Tibial nerve (tissue), 4 donors: ENCODE measurements at regions not wholly inside any gene's neighbourhood (a gene's known extent, or its start where the extent isn't known, plus 50 kb on each side); places are given as distances from the start of the nearest gene placed in this dataset.

ENCODE experiments used
- DNase-seq, 2 donors: peaks; one replicate each; pipeline ENCODE4 v3.0.0-alpha.2; 2019; ENCODE audit warnings: low spot score in 2 of 2
- H3K27ac ChIP-seq, 4 donors: fragments of 200-600 bp; sonication (generic) in 3 of 4; one replicate each; pipeline ENCODE4 v1.5.1; 2017 to 2019; ENCODE audit warnings: mild to moderate bottlenecking in 1 of 4
- H3K27me3 ChIP-seq, 2 donors: fragments of 200-600 bp; sonication (generic) in 1 of 2; one replicate each; pipeline versions ENCODE4 v1.5.1 to v1.6.0; 2017 to 2019
- H3K36me3 ChIP-seq, 3 donors: fragments of 200-600 bp; sonication (generic); one replicate each; pipeline ENCODE4 v1.5.1; 2018 to 2019
- H3K4me1 ChIP-seq, 4 donors: fragments of 200-600 bp; sonication (generic) in 3 of 4; one replicate each; pipeline ENCODE4 v1.5.1; 2017 to 2019
- H3K4me3 ChIP-seq, 4 donors: fragments of 200-600 bp; sonication (generic) in 3 of 4; one replicate each; pipeline ENCODE4 v1.5.1; 2017 to 2019; ENCODE audit warnings: mild to moderate bottlenecking in 1 of 4, moderate library complexity in 1 of 4
- H3K9me3 ChIP-seq, 4 donors: fragments of 200-600 bp; sonication (generic) in 3 of 4; one replicate each; pipeline ENCODE4 v1.5.1; 2017 to 2019
- EP300 ChIP-seq, 2 donors: sonication (generic); formaldehyde crosslinking; IDR thresholded peaks; one replicate each; pipeline ENCODE4 v1.6.1; 2017; ENCODE audit warnings: antibody characterized with exemption in 2 of 2, mild to moderate bottlenecking in 1 of 2
- POLR2A ChIP-seq, 2 donors: fragments of 450-650 bp; IDR thresholded peaks; one replicate each; pipeline ENCODE4 v1.6.1; 2017; ENCODE audit warnings: antibody characterized with exemption in 2 of 2, mild to moderate bottlenecking in 2 of 2, moderate library complexity in 2 of 2
- WGBS, 2 donors: methylation state at CpG; one replicate each; pipeline ENCODE4 v1.1.5; 2018; 5-methylcytosine and 5-hydroxymethylcytosine counted together
- TF ChIP-seq, protein P1 (sequence below), 5 experiments: fragments of 200-600 bp in 3 of 5; fragments of 450-650 bp in 2 of 5; sonication (generic) in 3 of 5; IDR thresholded peaks; one replicate each; pipeline ENCODE4 v1.5.1; 2016 to 2019; ENCODE audit warnings: antibody characterized with exemption in 5 of 5, mild to moderate bottlenecking in 3 of 5, moderate library complexity in 2 of 5

- H3K27ac ChIP-seq = no peak overlapping the region
- 81 to 84% methylated on average over 11 to 16 of the region's 20 CpGs for WGBS, 2 donors
- TF ChIP-seq POLR2A (IDR thresholded peaks at IDR 0.05) (no peak), EP300 (IDR thresholded peaks at IDR 0.05) (no peak)
- TF ChIP-seq, protein P1, sequence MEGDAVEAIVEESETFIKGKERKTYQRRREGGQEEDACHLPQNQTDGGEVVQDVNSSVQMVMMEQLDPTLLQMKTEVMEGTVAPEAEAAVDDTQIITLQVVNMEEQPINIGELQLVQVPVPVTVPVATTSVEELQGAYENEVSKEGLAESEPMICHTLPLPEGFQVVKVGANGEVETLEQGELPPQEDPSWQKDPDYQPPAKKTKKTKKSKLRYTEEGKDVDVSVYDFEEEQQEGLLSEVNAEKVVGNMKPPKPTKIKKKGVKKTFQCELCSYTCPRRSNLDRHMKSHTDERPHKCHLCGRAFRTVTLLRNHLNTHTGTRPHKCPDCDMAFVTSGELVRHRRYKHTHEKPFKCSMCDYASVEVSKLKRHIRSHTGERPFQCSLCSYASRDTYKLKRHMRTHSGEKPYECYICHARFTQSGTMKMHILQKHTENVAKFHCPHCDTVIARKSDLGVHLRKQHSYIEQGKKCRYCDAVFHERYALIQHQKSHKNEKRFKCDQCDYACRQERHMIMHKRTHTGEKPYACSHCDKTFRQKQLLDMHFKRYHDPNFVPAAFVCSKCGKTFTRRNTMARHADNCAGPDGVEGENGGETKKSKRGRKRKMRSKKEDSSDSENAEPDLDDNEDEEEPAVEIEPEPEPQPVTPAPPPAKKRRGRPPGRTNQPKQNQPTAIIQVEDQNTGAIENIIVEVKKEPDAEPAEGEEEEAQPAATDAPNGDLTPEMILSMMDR (IDR thresholded peaks at IDR 0.05) = no peak
- H3K9me3 ChIP-seq = peaks cover 0 to 26% (median 5%) of the 10 kb centered on the region in 4 donors
- no peak for DNase-seq
- no peaks in the 10 kb centered on the region for H3K36me3 ChIP-seq
- peaks cover 0 to 19% (median 12%) of the 10 kb centered on the region in 4 donors for H3K4me1 ChIP-seq
- H3K4me3 ChIP-seq = no peak overlapping the region
- no peaks in the 10 kb centered on the region for H3K27me3 ChIP-seq
These were observed 99.2 kb downstream of the PDGFA start for GRCh38 chr7:420142-421093.

DNA sequence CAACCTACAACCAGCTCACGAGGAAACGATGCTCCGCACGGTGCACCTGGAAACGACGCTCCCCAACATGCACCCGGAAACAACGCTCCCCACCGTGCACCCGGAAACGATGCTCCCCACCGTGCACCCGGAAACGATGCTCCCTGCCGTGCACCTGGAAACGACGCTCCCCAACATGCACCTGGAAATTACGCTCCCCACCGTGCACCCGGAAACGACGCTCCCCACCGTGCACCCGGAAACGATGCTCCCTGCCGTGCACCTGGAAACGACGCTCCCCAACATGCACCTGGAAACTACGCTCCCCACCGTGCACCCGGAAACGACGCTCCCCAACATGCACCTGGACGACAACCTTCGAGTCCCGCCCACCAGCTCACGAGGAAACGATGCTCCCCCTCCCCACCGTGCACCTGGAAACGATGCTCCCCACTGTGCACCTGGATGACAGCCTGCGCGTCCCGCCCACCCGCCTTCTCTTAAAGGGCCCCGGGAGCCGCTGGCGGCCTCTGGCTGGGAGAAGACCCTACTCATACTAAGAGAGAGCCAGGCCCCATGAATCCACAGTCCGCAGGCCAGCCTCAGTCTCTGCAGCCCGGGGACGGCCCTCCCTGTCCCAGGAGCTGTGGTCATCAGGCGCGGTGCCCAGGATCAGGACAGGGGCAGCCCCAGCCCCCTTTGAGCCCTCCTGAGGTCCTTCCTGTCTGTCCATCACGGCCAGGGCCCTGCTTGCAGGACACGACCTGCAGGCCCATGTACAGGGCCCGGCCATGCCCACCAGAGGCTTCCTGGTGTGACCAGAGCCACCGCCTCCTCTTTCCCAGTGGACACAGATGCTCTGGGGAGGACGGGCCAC, 98.3 kb downstream of the PDGFA start:
- peaks cover 0 to 26% (median 5%) of the 10 kb centered on the region in 4 donors for H3K9me3 ChIP-seq
- no peak overlapping the region for H3K4me3 ChIP-seq
- 69 to 76% methylated on average over 55 to 56 of the region's 57 CpGs for WGBS, 2 donors
- no peaks in the 10 kb centered on the region for H3K27me3 ChIP-seq
- H3K27ac ChIP-seq = no peak overlapping the region
- no peak for DNase-seq
- H3K36me3 ChIP-seq = no peaks in the 10 kb centered on the region
- TF ChIP-seq EP300 (IDR thresholded peaks at IDR 0.05) = no peak
- TF ChIP-seq, protein P1 (IDR thresholded peaks at IDR 0.05) = no peak
- TF ChIP-seq POLR2A (IDR thresholded peaks at IDR 0.05) = no peak
- peaks cover 0 to 26% (median 18%) of the 10 kb centered on the region in 4 donors for H3K4me1 ChIP-seq

DNA sequence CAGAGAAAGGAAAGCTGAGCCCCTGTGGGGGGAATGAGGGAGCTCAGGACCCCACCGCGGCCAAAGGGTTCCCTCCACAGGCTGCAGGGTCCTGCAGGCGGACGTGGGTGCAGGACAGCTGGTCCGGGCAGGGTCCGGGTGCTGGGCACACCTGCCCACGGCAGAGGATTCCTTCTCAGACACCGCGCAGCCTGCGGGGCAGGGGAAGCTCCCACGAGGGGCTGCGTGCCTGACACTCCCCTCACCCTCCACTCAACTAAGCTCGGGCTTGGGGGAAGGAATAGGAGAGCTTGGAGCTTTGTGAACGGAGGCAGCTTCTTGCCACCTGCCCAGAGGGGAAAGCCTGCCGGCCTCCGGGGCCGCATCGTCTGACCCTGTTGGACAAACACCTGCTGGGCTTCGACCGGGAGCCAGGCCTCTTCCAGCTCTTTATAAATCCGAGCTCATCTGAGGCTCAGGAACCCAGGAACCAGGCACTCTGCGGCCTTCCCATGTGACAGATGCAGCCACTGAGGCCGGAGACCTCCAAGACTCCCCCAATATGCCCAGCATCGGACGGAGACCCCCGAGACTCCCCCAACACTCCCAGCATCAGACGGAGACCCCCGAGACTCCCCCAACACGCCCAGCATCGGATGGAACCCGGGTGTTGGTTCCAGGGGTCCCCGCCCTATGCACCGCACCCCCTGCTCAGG, 97.3 kb downstream of the PDGFA start:
- peaks cover 0 to 18% (median 4%) of the 10 kb centered on the region in 4 donors for H3K9me3 ChIP-seq
- peaks cover 0 to 26% (median 18%) of the 10 kb centered on the region in 4 donors for H3K4me1 ChIP-seq
- no peak overlapping the region for H3K4me3 ChIP-seq
- H3K27ac ChIP-seq = no peak overlapping the region
- WGBS, 2 donors = 87 to 89% methylated on average over 23 to 33 of the region's 33 CpGs
- H3K27me3 ChIP-seq = no peaks in the 10 kb centered on the region
- TF ChIP-seq, protein P1 (IDR thresholded peaks at IDR 0.05) = no peak
- TF ChIP-seq EP300 (IDR thresholded peaks at IDR 0.05) = no peak
- TF ChIP-seq POLR2A (IDR thresholded peaks at IDR 0.05) = no peak
- no peak for DNase-seq
- H3K36me3 ChIP-seq = no peaks in the 10 kb centered on the region

DNA sequence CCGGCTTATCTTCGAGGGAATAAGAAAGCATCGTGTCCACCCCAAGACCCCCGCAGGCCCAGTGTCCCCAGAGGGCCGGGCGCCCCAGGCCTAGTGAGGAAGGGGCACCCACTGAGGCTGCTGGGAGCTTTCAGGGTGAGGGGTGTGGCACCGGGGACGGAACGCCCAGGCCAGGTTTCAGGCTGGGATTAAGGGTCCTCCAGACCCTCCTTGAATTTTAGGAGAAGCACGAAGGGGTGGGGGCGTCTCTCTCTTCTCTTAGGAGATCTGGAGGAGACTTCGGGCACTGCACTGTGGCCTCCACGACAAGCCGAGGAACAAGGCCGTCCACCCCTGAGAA, 96.8 kb downstream of the PDGFA start:
- TF ChIP-seq POLR2A (IDR thresholded peaks at IDR 0.05) (no peak), EP300 (IDR thresholded peaks at IDR 0.05) (no peak)
- TF ChIP-seq, protein P1 (IDR thresholded peaks at IDR 0.05) = no peak
- WGBS, 2 donors = 90 to 92% methylated on average over 15 of the region's 15 CpGs
- Histone ChIP-seq H3K27ac (no peak overlapping the region), H3K9me3 (peaks cover 0 to 12% (median 1%) of the 10 kb centered on the region in 4 donors), H3K36me3 (no peaks in the 10 kb centered on the region), H3K27me3 (no peaks in the 10 kb centered on the region), H3K4me3 (no peak overlapping the region), H3K4me1 (peaks cover 0 to 26% (median 18%) of the 10 kb centered on the region in 4 donors)
- no peak for DNase-seq
